ENCODE measurements at regions not wholly inside any gene's neighbourhood (a gene's known extent, or its start where the extent isn't known, plus 50 kb on each side); places are given as distances from the start of the nearest gene placed in this dataset.

DNA sequence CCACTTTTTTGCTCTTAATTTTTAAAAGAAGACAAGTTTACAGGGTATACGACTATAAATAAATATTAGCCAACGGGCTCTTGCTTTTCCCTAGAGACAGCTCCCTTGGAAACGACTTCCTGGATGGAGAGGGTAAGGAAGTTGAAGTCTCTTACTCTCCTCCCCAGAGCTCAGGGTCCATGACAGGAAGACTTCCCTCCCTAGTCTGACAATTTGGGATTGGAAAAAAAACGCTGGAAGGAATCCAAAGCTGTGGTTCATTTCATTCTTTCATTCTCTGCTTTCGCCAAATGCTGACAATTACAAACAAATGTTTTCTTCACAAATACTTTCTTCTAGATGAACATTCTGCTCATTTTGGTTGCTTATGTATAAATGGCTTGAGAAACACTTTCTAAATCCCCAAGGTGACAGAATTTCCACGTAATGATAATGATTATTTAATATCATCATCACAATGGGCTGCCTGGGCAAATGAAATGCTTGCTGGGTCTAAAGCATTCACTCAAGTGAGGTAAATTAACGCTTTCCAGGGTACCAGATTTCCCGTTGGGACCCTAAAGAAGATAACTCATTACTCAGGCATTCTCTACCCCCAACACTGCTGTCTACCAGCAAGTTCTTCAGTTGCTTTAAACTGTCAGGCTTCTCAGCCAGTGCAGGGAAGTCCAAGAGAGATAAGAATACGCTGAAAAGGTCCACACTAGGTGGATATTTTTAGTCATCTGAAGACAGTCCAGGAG, 139.8 kb upstream of the SLC30A5 start:
- TF ChIP-seq, protein P1, sequence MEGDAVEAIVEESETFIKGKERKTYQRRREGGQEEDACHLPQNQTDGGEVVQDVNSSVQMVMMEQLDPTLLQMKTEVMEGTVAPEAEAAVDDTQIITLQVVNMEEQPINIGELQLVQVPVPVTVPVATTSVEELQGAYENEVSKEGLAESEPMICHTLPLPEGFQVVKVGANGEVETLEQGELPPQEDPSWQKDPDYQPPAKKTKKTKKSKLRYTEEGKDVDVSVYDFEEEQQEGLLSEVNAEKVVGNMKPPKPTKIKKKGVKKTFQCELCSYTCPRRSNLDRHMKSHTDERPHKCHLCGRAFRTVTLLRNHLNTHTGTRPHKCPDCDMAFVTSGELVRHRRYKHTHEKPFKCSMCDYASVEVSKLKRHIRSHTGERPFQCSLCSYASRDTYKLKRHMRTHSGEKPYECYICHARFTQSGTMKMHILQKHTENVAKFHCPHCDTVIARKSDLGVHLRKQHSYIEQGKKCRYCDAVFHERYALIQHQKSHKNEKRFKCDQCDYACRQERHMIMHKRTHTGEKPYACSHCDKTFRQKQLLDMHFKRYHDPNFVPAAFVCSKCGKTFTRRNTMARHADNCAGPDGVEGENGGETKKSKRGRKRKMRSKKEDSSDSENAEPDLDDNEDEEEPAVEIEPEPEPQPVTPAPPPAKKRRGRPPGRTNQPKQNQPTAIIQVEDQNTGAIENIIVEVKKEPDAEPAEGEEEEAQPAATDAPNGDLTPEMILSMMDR (IDR thresholded peaks at IDR 0.05), result no peak
- no peak for TF ChIP-seq POLR2A (IDR thresholded peaks at IDR 0.05)
- no peak for TF ChIP-seq EP300 (IDR thresholded peaks at IDR 0.05)

Data from ovary (tissue), 3 donors.